ENCODE measurements at regions not wholly inside any gene's neighbourhood (a gene's known extent, or its start where the extent isn't known, plus 50 kb on each side); places are given as distances from the start of the nearest gene placed in this dataset.

- TF ChIP-seq CTCF (IDR thresholded peaks at IDR 0.05) (no peak), POLR2A (IDR thresholded peaks at IDR 0.05) (no peak)
These were observed 167.2 kb downstream of the CYB561 start for GRCh38 chr17:63278728-63279442.

Measured in thyroid gland (tissue), 4 donors.